ENCODE measurements at regions not wholly inside any gene's neighbourhood (a gene's known extent, or its start where the extent isn't known, plus 50 kb on each side); places are given as distances from the start of the nearest gene placed in this dataset.

DNA sequence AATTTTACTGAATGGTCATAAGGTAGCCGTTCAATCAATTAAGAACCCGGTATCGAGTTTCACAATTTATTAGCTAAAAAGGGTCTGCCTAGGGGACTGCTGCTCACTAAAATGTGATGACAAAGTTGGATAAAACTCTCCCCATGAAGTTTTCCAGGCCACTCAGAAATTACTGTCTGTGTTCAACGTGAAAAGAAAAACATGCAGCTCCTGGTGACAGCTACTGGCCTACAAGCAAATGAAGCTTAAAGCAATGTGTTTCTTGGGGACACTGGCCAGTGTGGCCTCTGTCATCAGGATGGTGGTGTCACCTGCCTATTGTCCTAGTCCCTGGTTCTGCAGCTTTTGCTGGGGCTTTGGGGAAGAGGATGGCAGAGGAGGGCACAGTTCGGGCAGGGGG is 222.6 kb downstream of the WDR11 start:
- no peak for DNase-seq (ENCODE audit: low read depth)

DNA sequence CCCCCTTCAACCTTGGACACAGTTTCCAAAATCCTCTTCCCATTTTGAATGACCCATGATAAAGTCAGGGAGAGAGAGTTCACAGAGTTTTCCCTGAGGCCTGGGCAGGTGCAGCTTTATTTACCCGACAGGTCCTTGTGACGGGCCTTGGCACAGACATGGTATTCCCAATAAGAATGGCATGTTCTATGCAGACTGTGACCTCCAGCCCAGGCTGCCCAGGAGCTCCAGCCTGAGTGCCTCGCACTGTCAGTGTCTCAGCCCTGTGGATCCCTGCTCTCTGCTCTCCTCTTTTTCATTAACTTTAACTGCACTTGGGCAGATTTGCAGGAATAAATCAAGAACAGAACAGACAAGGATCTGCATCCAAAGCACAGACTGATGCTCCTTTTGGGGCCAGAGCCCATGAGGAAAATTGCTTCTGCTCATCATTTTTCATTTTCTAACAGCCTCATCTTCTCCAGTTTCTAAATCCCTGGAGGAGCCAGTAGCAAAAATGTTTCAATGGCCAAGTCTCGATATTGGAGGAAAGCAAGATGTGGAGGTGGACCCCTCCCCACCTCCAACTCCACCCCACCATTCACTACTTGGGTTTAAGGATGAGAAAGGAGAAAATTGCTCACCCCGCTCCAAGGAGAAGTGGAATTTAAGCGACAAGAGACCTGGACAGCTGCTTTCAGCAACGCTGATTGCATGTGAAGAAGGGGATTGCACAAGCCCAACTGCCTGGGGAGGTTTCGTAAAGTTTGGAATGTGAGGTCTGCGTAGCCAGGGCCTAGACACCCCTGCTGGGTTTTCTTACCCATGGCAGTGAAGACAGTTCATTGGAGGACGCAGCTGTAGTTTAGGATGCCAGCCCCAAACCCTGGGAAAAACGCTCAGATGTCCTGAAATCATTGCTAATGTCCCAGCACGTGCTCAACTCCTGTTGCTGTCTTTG is 225.9 kb downstream of the WDR11 start:
- DNase-seq (ENCODE audit: low read depth), result no peak

DNA sequence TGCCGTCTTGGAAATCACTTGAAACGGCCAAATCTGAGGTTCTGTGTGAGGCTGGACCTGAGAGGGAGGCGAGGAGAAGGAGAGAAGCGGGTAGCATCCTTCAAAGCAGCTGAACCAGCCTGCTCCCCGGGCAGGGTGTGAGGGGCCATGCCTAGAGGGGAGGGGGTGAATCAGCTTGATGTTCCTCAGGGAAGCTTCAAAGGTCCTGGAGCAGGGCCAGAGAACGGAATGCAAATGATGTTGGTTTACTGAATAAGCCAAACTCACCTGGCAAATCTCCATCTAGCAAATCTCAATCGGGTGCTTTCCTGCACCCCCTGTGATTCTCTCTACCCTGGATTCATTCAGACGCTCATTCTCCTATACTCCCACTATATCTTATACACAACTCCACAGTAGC is 226.9 kb downstream of the WDR11 start:
- no peak for DNase-seq (ENCODE audit: low read depth)

DNA sequence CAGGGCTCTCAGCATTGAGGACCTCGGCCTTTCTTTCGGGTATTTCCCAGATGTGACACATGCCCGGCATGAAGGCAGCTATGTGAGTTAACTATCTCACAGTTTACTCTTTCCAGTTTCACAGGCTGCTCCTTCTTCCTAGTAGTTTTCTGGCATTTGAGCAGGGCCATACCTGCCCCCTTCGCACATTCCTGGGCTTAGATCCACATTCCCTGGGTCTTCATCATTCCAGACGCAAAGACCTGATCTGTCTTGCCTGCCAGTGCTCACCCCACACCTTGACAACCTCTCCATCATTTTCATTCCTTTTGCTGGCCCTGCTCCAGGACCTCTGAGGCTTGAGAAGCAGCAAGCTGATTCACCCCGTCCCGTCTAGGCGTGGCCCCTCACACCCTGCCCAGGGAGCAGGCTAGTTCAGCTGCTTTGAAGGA is 227.5 kb downstream of the WDR11 start:
- DNase-seq (ENCODE audit: low read depth), result no peak

DNA sequence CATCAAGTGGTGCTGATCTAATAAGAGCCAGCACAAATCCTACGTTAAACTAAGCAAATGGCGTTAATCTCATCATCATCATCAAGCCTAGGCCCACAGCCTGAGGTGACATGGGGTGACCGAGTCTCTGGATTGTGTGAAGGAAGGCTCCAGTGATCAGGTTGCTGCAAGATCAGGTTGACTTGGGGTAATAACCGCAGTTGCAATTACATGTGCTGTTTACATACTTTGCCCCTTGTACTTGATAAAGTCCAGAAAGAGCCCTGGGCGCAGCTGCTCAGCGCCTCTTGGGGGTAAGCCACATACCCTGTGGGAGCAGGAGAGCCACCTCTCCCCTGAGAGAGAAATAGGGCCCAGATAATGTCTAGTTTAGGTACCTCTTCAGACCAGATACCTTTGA is 228.1 kb downstream of the WDR11 start:
- DNase-seq (ENCODE audit: low read depth), result no peak

DNA sequence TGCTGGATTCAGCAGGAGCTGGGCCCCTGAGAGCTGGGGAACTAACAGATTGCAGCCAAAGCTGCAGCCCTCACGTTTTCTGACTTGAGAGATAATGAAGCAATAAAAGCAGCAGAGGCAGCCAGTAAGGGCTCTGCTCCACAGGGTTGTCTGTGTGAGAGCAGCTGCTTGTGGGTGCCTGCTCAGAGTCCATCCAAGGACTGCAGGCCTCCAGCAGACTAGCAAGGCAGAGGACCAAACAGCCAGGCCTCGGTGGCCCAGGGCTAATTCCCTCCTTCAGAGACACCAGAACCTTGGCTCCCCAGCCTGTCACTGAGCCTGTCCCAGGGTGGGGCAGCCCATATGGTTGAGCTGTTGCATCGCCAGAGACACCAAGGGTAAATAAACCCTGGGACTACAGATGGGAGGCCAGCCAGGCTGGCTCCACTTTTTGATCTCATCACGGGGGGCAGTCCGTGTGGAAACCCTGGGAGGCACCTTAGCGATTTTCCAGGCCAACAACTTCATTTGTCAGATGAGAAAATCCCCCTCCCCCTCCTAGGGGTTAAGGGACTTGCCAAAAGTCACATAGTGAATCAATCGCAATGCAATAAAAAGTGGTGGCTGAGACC is 229.2 kb downstream of the WDR11 start:
- DNase-seq (ENCODE audit: low read depth), result no peak

DNA sequence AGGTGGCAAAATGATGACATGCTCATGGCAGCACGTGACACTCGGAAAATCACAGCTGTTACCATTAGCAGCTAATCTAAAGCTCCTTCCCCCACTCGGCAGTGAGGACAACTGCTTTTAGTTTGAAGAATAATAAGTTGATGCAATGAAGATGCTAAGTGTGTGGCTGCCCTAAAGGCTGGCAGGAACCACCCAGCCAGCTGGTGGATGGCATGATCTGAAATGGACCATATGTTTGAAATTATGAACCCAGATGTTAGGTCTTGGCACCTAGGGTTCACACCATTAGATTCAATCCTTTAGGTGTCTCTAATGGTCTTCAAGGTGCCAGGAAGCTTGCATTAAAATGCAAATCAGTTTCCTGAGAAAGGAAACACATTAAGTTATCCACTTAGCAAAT is 230.1 kb downstream of the WDR11 start:
- DNase-seq (ENCODE audit: low read depth), result no peak

DNA sequence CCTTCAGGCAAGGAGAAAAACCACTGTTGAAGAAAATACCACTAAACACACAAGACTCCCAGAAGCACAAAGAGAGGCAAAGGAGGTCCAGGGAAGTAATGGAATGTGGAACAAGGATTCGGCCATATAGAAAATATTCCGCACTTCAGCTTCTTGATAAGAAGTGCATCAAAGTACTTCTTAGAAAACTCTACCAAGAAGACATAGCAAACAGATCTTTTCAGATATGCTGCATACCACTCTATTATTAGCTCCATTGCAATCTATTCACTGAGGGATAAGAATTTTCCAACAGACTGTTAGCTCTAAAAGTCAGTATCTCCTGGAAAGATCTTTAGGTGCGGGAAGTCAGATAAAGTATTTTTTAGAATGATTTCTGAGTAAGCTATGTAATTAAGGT is 231.8 kb downstream of the WDR11 start:
- no peak for DNase-seq (ENCODE audit: low read depth)

DNA sequence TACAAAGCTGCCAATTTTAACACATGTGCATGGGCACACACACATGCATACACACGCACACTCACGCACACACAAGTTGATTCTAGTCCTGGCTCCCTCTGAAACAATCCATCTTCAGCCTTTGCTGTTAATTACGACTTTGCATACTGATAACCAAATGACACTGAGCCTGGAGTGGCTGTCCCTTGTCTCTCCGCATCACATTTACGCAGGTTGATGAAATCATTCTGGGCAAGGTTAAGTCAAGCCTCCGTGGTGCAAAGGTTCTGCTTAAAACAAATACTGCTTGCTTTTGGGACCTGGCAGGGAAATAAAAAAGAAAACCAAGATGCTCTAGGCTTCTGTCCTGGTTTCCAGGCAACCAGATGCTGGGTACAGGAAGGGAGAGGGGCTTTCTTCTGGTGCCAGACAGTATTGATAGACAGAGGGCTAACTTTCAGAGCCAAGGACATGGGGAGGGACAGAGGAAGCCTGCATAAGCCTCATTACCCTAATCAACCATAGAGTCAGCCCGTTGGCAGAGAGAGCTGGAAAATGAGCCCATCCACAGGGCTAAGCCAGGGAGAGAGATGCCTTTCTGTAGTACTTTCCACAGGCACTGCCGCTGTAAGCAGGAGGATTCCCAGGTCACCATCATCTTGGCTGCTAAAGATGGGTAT is 233.0 kb downstream of the WDR11 start:
- DNase-seq (ENCODE audit: low read depth), result no peak

DNA sequence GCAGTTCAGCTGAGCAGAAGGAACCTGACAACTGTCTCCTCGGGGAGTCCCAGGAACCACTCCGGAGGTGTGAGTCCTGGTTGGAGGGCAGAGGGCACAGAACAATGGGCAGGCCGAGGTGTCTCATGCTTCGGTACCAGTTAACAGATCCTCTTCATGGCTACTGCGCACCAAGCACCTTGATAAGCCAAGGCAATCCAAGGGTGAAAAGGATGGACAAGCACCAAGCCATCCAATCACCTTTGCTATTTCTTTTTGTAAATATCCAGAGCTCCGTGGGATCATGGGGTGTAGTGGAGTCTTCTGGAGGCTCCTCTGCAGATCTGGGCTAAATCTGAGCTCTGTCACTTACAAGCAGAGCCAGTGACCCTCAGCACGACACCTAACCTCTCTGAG is 233.5 kb downstream of the WDR11 start:
- DNase-seq (ENCODE audit: low read depth), result no peak

DNA sequence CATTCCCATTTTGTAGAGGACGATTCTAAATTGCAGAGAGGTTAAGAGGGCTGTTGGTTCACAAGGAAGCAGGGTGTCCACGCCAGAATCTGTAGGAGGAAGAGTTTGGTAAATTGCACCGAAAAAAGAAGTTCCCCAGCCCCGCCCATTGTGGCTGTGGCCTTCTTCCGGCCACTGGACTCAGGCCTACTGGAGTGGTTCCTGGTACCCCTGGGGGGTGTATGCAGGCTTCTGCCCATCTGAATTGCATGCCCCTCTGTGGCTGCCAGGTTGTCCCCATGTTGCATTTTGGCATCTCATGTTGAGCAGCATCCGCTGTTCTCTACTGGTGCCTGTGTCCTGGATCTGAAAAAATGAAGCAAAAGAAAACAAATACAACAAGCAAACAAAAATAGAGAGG is 234.2 kb downstream of the WDR11 start:
- DNase-seq (ENCODE audit: low read depth), result no peak

DNA sequence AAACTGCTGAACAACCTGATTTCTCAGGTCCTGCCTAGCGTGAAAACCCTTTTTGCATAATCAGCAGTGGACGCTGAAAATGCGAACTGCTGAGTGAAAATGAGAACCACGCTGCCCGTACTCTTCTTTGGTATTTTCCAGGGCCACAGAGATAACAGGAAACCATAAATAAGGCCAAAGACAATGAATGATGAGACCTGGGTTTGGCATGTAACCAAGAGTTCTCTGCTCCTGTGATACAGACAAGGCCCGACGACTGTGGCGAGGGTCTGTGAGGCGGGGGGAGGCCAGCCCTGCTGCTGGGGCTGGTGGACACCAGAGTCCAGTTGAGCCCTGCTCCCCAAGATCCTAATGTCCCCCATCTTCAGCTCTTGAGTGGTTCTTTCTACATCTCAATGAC is 236.0 kb downstream of the WDR11 start:
- DNase-seq (ENCODE audit: low read depth), result no peak

DNA sequence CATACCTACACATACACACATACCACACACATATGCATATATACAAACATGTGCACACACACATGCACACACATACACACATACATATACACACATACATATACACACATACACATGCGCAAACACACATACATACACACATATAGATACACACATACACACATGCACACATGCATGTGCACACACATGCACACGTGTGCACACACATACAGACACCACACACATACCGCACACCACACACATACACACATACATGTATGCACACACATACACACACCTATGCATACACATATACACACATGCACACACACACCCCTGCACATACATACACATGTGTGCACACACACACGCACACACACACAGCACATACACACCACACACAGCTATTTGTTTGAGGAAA is 236.5 kb downstream of the WDR11 start:
- DNase-seq (ENCODE audit: low read depth), result no peak

DNA sequence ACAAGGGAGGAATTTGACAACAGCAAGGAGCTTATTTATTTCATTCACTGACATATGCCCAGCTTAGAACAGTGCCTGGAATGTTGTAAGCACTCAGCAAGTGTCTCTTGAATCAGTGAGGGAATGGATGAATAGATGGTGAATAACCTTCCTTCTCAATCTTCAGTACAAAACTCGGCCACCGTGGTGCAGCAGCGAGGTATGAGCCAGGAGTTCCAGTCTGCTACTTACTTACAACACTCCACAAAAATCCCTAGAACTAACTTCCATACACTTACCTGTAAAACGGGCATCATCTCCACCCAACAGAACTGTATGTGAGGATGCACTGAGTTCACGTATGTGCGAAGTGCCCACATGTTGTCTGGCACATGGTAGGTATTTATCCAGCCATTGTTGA is 237.4 kb downstream of the WDR11 start:
- no peak for DNase-seq (ENCODE audit: low read depth)

DNA sequence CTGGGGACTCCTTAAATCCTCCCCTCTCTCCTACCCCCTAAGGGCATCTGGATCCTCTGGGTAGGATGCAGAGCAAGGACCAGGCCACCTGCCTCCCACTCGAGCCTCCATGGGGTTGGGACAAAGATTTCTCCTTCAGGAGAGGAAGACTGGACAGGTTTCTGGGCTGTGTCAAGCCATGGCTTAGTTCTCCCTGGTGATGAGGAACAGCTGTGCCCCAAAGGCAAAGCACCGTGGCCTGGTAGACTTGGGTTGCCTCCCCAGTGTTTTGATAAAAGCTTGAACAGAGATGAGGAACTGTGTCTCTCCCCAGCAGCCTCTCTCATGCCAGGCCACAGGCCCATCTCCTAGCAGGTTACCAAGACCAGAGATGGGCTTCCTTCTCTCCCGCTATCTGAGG is 238.3 kb downstream of the WDR11 start:
- no peak for DNase-seq (ENCODE audit: low read depth)

DNA sequence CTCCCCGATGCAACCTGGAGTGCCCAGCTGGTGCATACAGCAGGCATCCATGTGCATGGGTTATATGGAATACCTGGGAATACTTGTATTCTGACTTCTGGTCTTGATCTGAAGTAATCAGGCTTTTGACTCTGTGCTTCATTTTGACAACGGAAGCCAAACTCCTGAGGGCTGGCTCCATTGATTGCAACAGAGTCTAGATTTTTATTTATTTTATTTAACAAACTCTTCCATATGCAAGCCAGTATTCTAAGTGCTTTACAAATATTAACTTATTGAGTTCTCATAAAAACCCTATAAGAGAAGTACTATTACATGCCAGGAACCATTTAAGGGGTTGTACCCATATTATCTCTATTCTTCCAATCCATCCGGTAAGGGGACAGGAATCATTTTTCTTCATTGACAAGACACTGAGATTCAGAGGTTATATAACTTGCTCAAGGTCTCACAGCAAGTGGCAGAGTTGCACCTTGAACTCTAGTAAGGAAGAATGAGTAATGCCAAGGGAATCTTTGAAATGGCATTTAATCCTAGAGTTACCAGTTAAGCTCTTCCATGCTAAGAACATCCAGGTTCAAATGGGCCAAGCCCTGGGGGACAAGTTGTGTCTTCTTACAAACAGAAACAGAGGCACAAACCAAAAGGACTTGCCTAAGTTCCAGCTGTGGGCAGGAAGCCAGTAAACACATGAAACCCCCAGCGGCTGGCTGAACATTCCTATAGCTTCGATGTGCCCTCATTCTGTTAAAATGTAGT is 241.0 kb downstream of the WDR11 start:
- no peak for DNase-seq (ENCODE audit: low read depth)

DNA sequence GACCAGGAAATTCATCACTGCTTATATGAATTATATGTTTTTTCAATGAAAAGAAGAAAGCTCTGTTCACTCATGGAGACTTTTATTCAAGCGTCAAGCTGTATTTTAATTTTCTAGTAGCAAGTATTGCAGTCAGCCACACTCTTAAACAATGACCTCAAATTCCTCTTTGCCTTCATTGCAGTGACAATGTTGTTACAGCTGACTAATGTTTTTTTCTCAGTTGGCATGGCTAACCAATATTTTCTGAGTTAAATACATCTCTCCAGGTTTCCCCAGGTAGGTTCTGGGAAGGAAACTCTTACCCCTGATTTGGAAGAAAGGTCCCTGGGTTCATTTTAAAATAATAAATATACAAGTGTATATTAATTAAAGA is 241.5 kb downstream of the WDR11 start:
- no peak for DNase-seq (ENCODE audit: low read depth)

DNA sequence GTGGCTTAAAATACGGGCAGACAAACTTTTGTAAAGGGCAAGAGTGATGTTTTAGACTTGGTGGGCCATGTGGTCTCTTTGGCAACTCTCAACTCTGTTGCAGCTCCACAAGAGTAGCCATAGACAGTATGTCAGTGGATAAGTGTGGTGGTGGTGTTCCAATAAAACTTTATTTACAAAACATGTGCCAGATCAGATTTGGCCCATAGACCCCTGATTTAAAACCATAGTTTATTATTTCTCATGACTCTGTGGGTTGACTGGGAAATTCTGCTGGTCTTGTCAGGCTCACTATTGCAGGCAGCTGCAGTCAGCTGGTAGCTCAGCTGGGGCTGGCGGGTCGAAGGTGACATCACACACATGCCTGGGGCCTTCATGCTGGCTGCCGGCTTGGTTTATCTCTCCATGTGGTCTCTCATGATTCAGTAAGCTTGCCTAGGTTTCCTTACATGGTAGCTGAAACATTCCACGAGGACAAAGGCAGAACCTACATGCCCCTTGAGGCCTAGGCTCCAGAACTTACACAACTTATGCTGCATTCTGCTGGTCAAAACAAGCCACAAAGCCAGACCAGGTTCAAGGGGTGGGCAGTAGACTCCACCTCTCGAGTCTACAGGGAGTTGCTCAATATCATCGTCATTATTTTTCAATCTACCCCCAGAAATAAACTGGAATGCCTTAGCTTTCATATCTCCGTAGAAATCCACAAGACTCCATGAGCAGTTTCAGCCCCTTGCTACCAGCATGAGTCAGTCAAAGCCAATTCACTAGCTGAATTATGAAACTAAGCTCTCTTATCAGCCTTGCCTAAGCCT is 245.7 kb downstream of the WDR11 start:
- DNase-seq (ENCODE audit: low read depth), result no peak

DNA sequence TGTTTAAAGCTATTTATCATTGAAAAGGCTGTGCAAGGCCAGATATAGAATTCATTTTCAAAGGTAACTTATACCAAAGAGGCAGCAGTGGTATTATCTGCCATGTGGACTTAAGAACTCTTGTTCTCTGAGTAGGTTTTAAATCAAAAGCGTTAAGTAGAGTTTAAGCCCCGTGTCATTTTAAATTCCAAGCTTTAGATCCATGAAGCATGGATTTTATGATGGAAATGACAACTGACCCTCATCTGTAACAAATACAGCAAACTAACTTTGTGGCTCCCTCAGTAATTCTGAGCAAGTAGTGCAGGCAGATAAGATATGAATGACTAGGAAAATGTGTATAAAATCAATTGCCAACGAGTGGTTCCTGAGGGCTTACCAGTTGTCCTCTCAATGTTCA is 247.0 kb downstream of the WDR11 start:
- no peak for DNase-seq (ENCODE audit: low read depth)

DNA sequence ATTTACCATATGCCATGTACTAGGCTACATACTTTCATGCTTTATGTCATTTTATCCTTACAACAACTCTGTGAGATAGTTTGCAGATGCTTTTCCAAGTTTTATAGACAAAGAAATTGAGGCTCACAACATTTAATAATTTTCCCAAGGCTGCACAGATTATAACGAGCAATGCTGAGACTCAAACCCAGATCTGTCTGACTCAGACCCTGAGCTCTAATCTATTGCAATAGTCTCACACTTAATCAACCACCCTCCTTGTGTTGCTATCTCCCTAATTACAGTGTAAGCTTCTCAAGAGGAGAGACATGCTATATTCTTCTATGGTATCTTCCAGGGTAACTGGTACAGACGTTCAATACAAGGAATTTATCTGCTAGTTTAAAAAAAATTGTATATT is 247.6 kb downstream of the WDR11 start:
- DNase-seq (ENCODE audit: low read depth), result no peak

DNA sequence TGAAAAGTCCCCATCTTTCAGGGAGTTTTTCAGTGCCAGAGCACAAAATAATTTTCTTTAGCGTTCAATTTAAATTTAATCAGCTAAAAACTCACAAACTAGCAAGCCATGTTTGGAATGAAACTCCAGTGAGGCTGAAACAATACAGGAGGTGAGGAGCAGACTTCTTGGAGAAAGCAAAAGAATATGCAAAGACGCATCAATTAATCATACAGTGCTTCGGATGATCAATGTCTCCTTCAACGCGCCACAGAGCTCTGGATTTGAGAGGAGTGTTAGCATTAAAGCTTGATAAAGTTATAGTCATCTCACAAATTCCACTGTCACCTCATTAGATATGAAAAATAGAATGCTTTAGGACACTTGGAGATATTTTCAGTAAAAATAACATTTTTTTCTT is 248.0 kb downstream of the WDR11 start:
- no peak for DNase-seq (ENCODE audit: low read depth)

DNA sequence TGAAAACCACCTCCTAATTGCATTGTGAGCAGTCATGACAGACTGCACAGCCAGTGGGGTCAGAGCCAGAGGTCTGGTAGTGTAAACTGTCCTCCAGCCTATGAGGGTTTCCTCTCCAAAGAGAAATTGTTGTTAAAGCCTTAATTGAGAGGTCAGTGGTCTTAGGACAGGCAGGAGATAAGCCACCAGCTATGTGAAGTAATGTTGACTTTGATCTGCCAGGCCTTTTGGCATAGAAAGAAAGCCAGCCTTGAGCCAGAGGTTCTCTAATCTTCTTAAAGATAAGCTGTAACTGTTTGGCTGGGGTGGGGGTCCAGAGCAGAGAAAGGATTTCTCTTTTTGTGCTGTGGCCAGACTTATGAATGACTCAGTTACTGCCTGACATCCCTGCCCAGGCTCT is 248.4 kb downstream of the WDR11 start:
- DNase-seq (ENCODE audit: low read depth), result no peak

Data from activated T-cell treated with anti-CD3 and anti-CD28 coated beads for 24 hours (primary cell).